Psoas muscle (tissue), 7 donors: ENCODE measurements at regions not wholly inside any gene's neighbourhood (a gene's known extent, or its start where the extent isn't known, plus 50 kb on each side); places are given as distances from the start of the nearest gene placed in this dataset.

Experiments used
- ATAC-seq, 4 donors: fragments of 200-7000 bp; cut with Tn5 transposase; one replicate each; pipeline ENCODE4 v1.9.1; 2020; ENCODE audit warnings: moderate library complexity in 3 of 4, mild to moderate bottlenecking in 2 of 4
- DNase-seq, 2 donors: peaks; one replicate each; pipeline ENCODE4 v3.0.0-alpha.2; 2020
- H3K27ac ChIP-seq: fragments of 200-600 bp; one replicate; pipeline ENCODE4 v1.8.0; 2022
- H3K27me3 ChIP-seq, 3 donors: fragments of 200-600 bp in 1 of 3; one replicate each; pipeline versions ENCODE4 v1.6.1 to v1.8.0; 2013 to 2022; ENCODE audit warnings: low read length in 2 of 3, mild to moderate bottlenecking in 2 of 3, moderate library complexity in 1 of 3; ENCODE audit not compliant: insufficient read depth in 3 of 3
- H3K36me3 ChIP-seq, 2 donors: fragments of 200-600 bp in 1 of 2; one replicate each; pipeline versions ENCODE4 v1.6.1 to v1.8.0; 2013 to 2022; ENCODE audit warnings: low read depth in 1 of 2, mild to moderate bottlenecking in 1 of 2, moderate library complexity in 1 of 2; ENCODE audit not compliant: insufficient read depth in 1 of 2
- H3K4me1 ChIP-seq: fragments of 200-600 bp; one replicate; pipeline ENCODE4 v1.8.0; 2022
- H3K4me3 ChIP-seq: fragments of 200-600 bp; one replicate; pipeline ENCODE4 v1.8.0; 2022; ENCODE audit warnings: mild to moderate bottlenecking
- H3K9me3 ChIP-seq: fragments of 200-600 bp; one replicate; pipeline ENCODE4 v1.8.0; 2022
- CTCF ChIP-seq: fragments of 200-600 bp; IDR thresholded peaks from one replicate; pipeline ENCODE4 v1.8.0; 2022; ENCODE audit warnings: antibody characterized with exemption
- WGBS, 3 donors: extraction: QIAGEN DNeasy Blood & Tissue Kit; methylation state at CpG; one replicate each; pipeline versions ENCODE4 v1.1.6 to v1.1.7; 2013; 5-methylcytosine and 5-hydroxymethylcytosine counted together
- intact Hi-C, 2 donors: fragments of 100-400 bp; cut with DNase I; formaldehyde crosslinking; loops; one replicate each; pipeline versions ENCODE4 v1.11.0 to v1.14.2; 2022
- donor health status: healthy with polysubstance abuse.
- donor health status: DM: no; HTN: no; CAD: no; lungs with moderate emphysema.
- donor health status: Bipolar disorder and iron deficiency.
- donor health status: healthy.
- donor health status: DM: yes; HTN: yes; CAD: no.
- donor health status: DM: no; HTN: no; CAD: no.
- donor health status: DM: yes; HTN: yes; CAD: no.

DNA sequence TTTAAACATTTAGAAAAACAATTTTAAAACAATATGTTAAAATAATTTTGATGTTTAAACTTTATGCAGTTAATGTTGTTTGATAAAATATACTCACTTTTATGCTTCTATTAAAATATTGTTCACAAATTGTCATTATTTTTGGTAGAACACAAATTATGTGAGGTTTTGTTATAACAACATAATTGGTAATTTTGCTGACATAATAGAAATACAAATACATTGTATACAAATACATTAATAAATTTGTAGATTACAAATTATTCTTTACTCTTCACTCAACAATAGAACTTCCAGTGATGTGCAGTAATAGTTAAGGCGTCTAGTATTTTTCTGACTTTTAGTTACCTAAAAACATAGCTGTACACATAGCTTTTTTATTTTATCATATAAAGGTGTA lies 1472.4 kb upstream of the ADGRL3 start:
- ATAC-seq (no peak), DNase-seq (no peak)
- no peak for TF ChIP-seq CTCF
- intact Hi-C loops = no loop called here
- Histone ChIP-seq H3K4me3 (no peak overlapping the region), H3K36me3 (no peaks in the 10 kb centered on the region), H3K27me3 (no peaks in the 10 kb centered on the region), H3K4me1 (no peaks in the 10 kb centered on the region), H3K27ac (no peak overlapping the region), H3K9me3 (no peaks in the 10 kb centered on the region)
- WGBS, 3 donors = 91 to 98% (median 93%) methylated on average over 1 of the region's 1 CpG

DNA sequence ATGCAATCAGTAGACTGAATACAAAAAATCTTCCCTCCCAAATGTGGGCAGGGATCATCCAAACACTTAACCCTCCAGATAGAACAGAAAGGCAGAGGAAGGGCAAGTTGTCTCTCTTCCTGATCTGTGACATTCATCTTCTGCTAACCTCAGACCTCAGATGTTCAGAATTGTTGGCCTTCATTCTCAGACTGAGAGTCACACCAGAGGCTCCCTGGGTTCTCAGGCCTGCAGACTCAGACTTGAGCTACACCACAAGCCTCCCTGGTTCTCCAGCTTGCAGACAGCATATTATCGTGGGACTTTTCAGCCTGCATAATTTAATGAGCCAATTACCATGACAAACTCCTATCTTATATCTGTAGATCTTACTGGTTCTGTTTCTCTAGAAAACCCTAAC lies 1471.6 kb upstream of the ADGRL3 start:
- WGBS, 3 donors = 69 to 96% (median 83%) methylated on average over 1 of the region's 1 CpG
- Histone ChIP-seq H3K4me3 (no peak overlapping the region), H3K4me1 (no peaks in the 10 kb centered on the region), H3K27ac (no peak overlapping the region), H3K27me3 (no peaks in the 10 kb centered on the region), H3K36me3 (no peaks in the 10 kb centered on the region), H3K9me3 (no peaks in the 10 kb centered on the region)
- ATAC-seq (no peak), DNase-seq (no peak)
- intact Hi-C loops = no loop called here
- TF ChIP-seq CTCF = no peak

DNA sequence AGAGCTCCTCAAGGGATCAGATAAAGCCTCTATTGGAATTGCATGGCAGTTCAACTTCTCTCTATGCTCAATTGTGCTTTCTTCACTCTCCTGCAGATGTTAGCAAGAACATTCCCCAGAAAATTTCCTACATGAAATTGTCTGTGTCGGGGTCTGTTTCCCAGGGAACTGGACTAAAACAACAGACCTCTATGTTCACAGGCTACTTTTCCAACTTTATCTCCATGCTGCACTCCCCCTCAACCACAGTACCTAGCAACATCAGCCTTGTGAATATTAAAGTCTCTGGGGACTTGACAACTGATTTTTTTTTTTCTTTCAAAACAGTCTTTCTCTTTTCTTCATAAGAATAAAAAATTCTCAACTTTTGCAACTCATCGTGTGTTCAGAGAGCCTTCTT lies 1470.8 kb upstream of the ADGRL3 start:
- no peak overlapping the region for H3K4me3 ChIP-seq
- ATAC-seq (no peak), DNase-seq (no peak)
- H3K4me1 ChIP-seq = no peaks in the 10 kb centered on the region
- no peak for TF ChIP-seq CTCF
- H3K27me3 ChIP-seq = no peaks in the 10 kb centered on the region
- intact Hi-C loops = no loop called here
- no peak overlapping the region for H3K27ac ChIP-seq
- H3K36me3 ChIP-seq = no peaks in the 10 kb centered on the region
- no peaks in the 10 kb centered on the region for H3K9me3 ChIP-seq
- 67 to 80% (median 70%) methylated on average over 2 of the region's 2 CpGs for WGBS, 3 donors

GRCh38 chr4:59748433-59748832 lies 1451.7 kb upstream of the ADGRL3 start:
- DNase-seq = no peak
- no peak overlapping the region for H3K27ac ChIP-seq
- H3K9me3 ChIP-seq = no peaks in the 10 kb centered on the region
- H3K36me3 ChIP-seq = no peaks in the 10 kb centered on the region
- no peak overlapping the region for H3K4me3 ChIP-seq
- intact Hi-C loops = no loop called here
- no peak for TF ChIP-seq CTCF
- WGBS, 3 donors = 92 to 100% (median 93%) methylated on average over 1 of the region's 1 CpG
- no peaks in the 10 kb centered on the region for H3K4me1 ChIP-seq
- ATAC-seq = no peak
- H3K27me3 ChIP-seq = no peaks in the 10 kb centered on the region

GRCh38 chr4:59759082-59759825 lies 1440.9 kb upstream of the ADGRL3 start:
- no peaks in the 10 kb centered on the region for H3K9me3 ChIP-seq
- no peak overlapping the region for H3K27ac ChIP-seq
- TF ChIP-seq CTCF = no peak
- H3K4me3 ChIP-seq = no peak overlapping the region
- H3K27me3 ChIP-seq = no peaks in the 10 kb centered on the region
- intact Hi-C loops = no loop called here
- WGBS, 3 donors = 68 to 77% (median 77%) methylated on average over 9 of the region's 9 CpGs
- DNase-seq (no peak), ATAC-seq (no peak)
- no peaks in the 10 kb centered on the region for H3K4me1 ChIP-seq
- H3K36me3 ChIP-seq = no peaks in the 10 kb centered on the region
